ENCODE measurements at regions not wholly inside any gene's neighbourhood (a gene's known extent, or its start where the extent isn't known, plus 50 kb on each side); places are given as distances from the start of the nearest gene placed in this dataset.

- Histone ChIP-seq H4K20me1 (ENCODE audit: insufficient read depth, low read length) (no peaks in the 10 kb centered on the region), H3K4me3 (ENCODE audit: insufficient read depth, low read depth, low read length) (no peak overlapping the region), H2BK15ac (ENCODE audit: low read depth, low read length) (no peak overlapping the region), H3K18ac (ENCODE audit: low read depth, low read length) (no peak overlapping the region), H2AK9ac (replicated peaks; ENCODE audit: low read depth, low read length, poor library complexity) (no peak overlapping the region), H3K27ac (ENCODE audit: insufficient read depth, low read length) (no peak overlapping the region), H3K9me1 (ENCODE audit: insufficient read depth, low read length) (no peaks in the 10 kb centered on the region), H4K8ac (ENCODE audit: low read depth in 2 of 2, low read length in 2 of 2) (no peak overlapping the region), H2BK5ac (ENCODE audit: low read depth, low read length, poor library complexity, severe bottlenecking) (no peak overlapping the region), H3K4ac (ENCODE audit: low read depth, low read length) (no peak overlapping the region), H4K91ac (ENCODE audit: insufficient read depth, low read depth, low read length) (no peak overlapping the region), H3K56ac (ENCODE audit: extremely low read depth, insufficient read depth, low read length) (no peak overlapping the region), H3K9me3 (ENCODE audit: control insufficient read depth, insufficient read depth, low read length) (no peaks in the 10 kb centered on the region), H2AK5ac (ENCODE audit: low read depth, low read length) (no peak overlapping the region), H4K5ac (ENCODE audit: low read depth, low read length) (no peak overlapping the region), H3K14ac (replicated peaks; ENCODE audit: low read depth, low read length) (no peak overlapping the region), H3K4me1 (ENCODE audit: control insufficient read depth, insufficient read depth, low read length) (no peaks in the 10 kb centered on the region), H2AFZ (replicated peaks; ENCODE audit: low read length, poor library complexity) (no peak overlapping the region), H2BK20ac (ENCODE audit: low read depth, low read length) (no peak overlapping the region), H3K4me2 (ENCODE audit: low read depth, low read length) (no peak overlapping the region), H2BK120ac (ENCODE audit: low read depth, low read length) (no peak overlapping the region), H3K36me3 (ENCODE audit: control insufficient read depth, insufficient read depth, low read length) (no peaks in the 10 kb centered on the region), H3K27me3 (ENCODE audit: control insufficient read depth, insufficient read depth, low read length) (no peaks in the 10 kb centered on the region), H3K9ac (ENCODE audit: low read depth, low read length) (no peak overlapping the region), H3K79me1 (ENCODE audit: low read depth in 1 of 2, low read length in 2 of 2) (no peaks in the 10 kb centered on the region), H3K23ac (ENCODE audit: low read depth, low read length) (no peak overlapping the region)
- DNase-seq (no peak), ATAC-seq (ENCODE audit: low read depth) (no peak)
- dilution Hi-C loops (cut with HindIII; ENCODE audit: low sequenced_read_pairs, unreplicated experiment): no loop called here
- in situ Hi-C loops (cut with MboI; ENCODE audit: low sequenced_read_pairs): no loop called here
- no TSS peak for BruUV-seq (replicated peaks)
- ChIA-PET POLR2A (ENCODE audit: unreplicated experiment) (no interaction called here), CTCF (no interaction called here)
- TF ChIP-seq MAZ (IDR thresholded peaks at IDR 0.05; ENCODE audit: borderline replicate concordance, low read depth, low read length): no peak
- TF ChIP-seq NFE2L2 (IDR thresholded peaks at IDR 0.05; ENCODE audit: low read depth, low read length): no peak
- no peak for TF ChIP-seq MAFK (IDR thresholded peaks at IDR 0.05; ENCODE audit: low read depth, low read length)
- no peak for TF ChIP-seq RAD21 (IDR thresholded peaks at IDR 0.05; ENCODE audit: low read length)
- TF ChIP-seq SMC3 (IDR thresholded peaks at IDR 0.05; ENCODE audit: low read depth, low read length): no peak
- no peak for TF ChIP-seq POLR2A (IDR thresholded peaks at IDR 0.05; ENCODE audit: low read depth, low read length)
- no peak for TF ChIP-seq RFX5 (IDR thresholded peaks at IDR 0.05; ENCODE audit: low read depth, low read length)
- no peak for TF ChIP-seq MXI1 (IDR thresholded peaks at IDR 0.05; ENCODE audit: borderline replicate concordance, low read depth, low read length)
- no peak for TF ChIP-seq RCOR1 (IDR thresholded peaks at IDR 0.05; ENCODE audit: insufficient replicate concordance, low read length)
- TF ChIP-seq, protein P1, sequence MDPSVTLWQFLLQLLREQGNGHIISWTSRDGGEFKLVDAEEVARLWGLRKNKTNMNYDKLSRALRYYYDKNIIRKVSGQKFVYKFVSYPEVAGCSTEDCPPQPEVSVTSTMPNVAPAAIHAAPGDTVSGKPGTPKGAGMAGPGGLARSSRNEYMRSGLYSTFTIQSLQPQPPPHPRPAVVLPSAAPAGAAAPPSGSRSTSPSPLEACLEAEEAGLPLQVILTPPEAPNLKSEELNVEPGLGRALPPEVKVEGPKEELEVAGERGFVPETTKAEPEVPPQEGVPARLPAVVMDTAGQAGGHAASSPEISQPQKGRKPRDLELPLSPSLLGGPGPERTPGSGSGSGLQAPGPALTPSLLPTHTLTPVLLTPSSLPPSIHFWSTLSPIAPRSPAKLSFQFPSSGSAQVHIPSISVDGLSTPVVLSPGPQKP (IDR thresholded peaks at IDR 0.05; ENCODE audit: borderline replicate concordance, low read depth, low read length): no peak
- no peak for TF ChIP-seq FOS (IDR thresholded peaks at IDR 0.05; ENCODE audit: low read depth, low read length)
- no peak for TF ChIP-seq CHD1 (IDR thresholded peaks at IDR 0.05; ENCODE audit: low read depth, low read length)
- TF ChIP-seq, protein P2, sequence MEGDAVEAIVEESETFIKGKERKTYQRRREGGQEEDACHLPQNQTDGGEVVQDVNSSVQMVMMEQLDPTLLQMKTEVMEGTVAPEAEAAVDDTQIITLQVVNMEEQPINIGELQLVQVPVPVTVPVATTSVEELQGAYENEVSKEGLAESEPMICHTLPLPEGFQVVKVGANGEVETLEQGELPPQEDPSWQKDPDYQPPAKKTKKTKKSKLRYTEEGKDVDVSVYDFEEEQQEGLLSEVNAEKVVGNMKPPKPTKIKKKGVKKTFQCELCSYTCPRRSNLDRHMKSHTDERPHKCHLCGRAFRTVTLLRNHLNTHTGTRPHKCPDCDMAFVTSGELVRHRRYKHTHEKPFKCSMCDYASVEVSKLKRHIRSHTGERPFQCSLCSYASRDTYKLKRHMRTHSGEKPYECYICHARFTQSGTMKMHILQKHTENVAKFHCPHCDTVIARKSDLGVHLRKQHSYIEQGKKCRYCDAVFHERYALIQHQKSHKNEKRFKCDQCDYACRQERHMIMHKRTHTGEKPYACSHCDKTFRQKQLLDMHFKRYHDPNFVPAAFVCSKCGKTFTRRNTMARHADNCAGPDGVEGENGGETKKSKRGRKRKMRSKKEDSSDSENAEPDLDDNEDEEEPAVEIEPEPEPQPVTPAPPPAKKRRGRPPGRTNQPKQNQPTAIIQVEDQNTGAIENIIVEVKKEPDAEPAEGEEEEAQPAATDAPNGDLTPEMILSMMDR (conservative IDR thresholded peaks at IDR 0.05; ENCODE audit: low read depth, low read length): no peak
- TF ChIP-seq, protein P3, sequence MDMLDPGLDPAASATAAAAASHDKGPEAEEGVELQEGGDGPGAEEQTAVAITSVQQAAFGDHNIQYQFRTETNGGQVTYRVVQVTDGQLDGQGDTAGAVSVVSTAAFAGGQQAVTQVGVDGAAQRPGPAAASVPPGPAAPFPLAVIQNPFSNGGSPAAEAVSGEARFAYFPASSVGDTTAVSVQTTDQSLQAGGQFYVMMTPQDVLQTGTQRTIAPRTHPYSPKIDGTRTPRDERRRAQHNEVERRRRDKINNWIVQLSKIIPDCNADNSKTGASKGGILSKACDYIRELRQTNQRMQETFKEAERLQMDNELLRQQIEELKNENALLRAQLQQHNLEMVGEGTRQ (IDR thresholded peaks at IDR 0.05; ENCODE audit: low read depth, low read length): no peak
- no peak for TF ChIP-seq CEBPB (IDR thresholded peaks at IDR 0.05; ENCODE audit: low read depth, low read length)
- 60% methylated on average over 1 of the region's 1 CpG; no CpG with 5 or more reads in 1 of the 2 experiments for WGBS, 2 experiments (ENCODE audit: extremely low coverage in 2 of 2, insufficient read length in 1 of 2)
- intact Hi-C loops (cut with micrococcal nuclease): no loop called here
These were observed 736.8 kb upstream of the SLC35B3 start for GRCh38 chr6:9172096-9172495.
